HepG2 (cell line): ENCODE measurements at regions not wholly inside any gene's neighbourhood (a gene's known extent, or its start where the extent isn't known, plus 50 kb on each side); places are given as distances from the start of the nearest gene placed in this dataset.

ENCODE experiments used
- ADNP ChIP-seq: sonication (generic); formaldehyde crosslinking; IDR thresholded peaks from 2 replicates; pipeline ENCODE4 v1.4.0; 2020; ENCODE audit warnings: missing genetic modification reagents
- ARID2 ChIP-seq: sonication (generic); formaldehyde crosslinking; IDR thresholded peaks from 2 replicates; pipeline ENCODE4 v1.8.1; 2022; ENCODE audit warnings: mild to moderate bottlenecking, missing genetic modification reagents, borderline replicate concordance
- ATM ChIP-seq: fragments of 450-650 bp; IDR thresholded peaks from 2 replicates; pipeline ENCODE4 v1.7.1; 2017; ENCODE audit warnings: mild to moderate bottlenecking, borderline replicate concordance
- ELF1 ChIP-seq: sonication (generic); formaldehyde crosslinking; IDR thresholded peaks from 2 replicates; pipeline ENCODE4 v1.4.0; 2020; ENCODE audit warnings: missing genetic modification reagents
- HMGA1 ChIP-seq: sonication (generic); formaldehyde crosslinking; conservative IDR thresholded peaks from 2 replicates; pipeline ENCODE4 v1.4.0; 2020; ENCODE audit warnings: missing genetic modification reagents
- ZNF121 ChIP-seq: sonication (generic); formaldehyde crosslinking; IDR thresholded peaks from 2 replicates; pipeline ENCODE4 v1.5.0; 2020; ENCODE audit warnings: mild to moderate bottlenecking, missing genetic modification reagents
- ZNF235 ChIP-seq: sonication (generic); formaldehyde crosslinking; IDR thresholded peaks from 2 replicates; pipeline ENCODE4 v1.8.1; 2023; ENCODE audit warnings: mild to moderate bottlenecking, missing genetic modification reagents, borderline replicate concordance
- ZNF343 ChIP-seq: sonication (generic); formaldehyde crosslinking; IDR thresholded peaks from 2 replicates; pipeline ENCODE4 v1.4.0; 2020; ENCODE audit warnings: mild to moderate bottlenecking, missing genetic modification reagents
- ZNF354B ChIP-seq: sonication (generic); formaldehyde crosslinking; IDR thresholded peaks from 2 replicates; pipeline ENCODE4 v1.8.0; 2022; ENCODE audit warnings: mild to moderate bottlenecking, missing genetic modification reagents
- TF ChIP-seq, protein P1 (sequence below): IDR thresholded peaks from 2 replicates; pipeline ENCODE4 v1.6.1; 2016; ENCODE audit warnings: low read depth, missing genetic modification reagents, missing compliant biosample characterization
- TF ChIP-seq, protein P2 (sequence below): sonication (generic); formaldehyde crosslinking; IDR thresholded peaks from 2 replicates; pipeline ENCODE4 v1.5.0; 2020; ENCODE audit warnings: missing genetic modification reagents, mild to moderate bottlenecking, borderline replicate concordance
- TF ChIP-seq, protein P3 (sequence below): sonication (generic); formaldehyde crosslinking; IDR thresholded peaks from 2 replicates; pipeline ENCODE4 v1.5.1; 2020; ENCODE audit warnings: mild to moderate bottlenecking, missing genetic modification reagents, moderate library complexity
- TF ChIP-seq, protein P4 (sequence below), 2 experiments: sonication (generic) in 1 of 2; formaldehyde crosslinking in 1 of 2; IDR thresholded peaks; 2 replicates each; pipeline versions ENCODE4 v1.4.0 to v1.6.1; 2018 to 2020; ENCODE audit warnings: missing genetic modification reagents in 2 of 2, borderline replicate concordance in 1 of 2, low read depth in 1 of 2, mild to moderate bottlenecking in 1 of 2, missing biosample characterization in 1 of 2
- TF ChIP-seq, protein P5 (sequence below): sonication (generic); formaldehyde crosslinking; IDR thresholded peaks from 2 replicates; pipeline ENCODE4 v1.5.0; 2020; ENCODE audit warnings: missing genetic modification reagents

DNA sequence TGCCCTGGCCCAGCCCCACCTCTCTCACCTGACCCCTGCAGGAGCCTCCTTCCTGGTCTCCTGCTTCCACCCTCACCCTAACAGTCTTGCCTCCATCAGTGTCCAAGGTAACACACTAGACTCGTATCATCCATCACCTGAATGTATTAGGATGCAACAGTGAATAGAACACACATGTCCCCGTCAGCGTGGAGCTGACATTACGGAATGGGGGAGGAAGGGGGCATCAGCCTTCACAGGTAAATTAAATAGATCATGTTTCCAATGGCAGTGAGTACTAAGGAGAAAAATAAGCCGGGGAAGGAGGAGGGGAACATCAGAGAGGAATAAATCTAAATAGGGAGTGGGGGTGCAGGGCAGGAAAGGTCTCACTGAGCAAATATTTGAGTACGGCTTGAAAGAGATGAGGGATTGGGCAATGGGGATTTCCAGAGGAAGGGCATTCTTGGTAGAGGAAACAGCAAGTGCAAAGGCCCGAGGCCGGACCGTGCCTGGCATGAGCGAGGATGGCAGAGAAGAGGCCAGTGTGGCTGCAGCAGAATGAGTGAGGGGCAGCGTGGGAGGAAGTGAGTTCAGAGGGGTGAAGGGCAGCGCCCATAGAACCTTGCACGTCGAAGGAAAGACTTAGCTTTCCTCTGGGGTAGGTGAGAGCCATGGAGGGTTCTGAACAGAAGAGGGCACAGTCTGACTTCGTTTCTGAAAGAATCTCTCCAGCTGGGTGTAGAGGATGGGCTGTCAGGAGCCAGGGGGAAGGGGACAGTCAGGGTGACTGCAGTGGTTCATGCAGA is 110.1 kb upstream of the PTPN1 start (continued):
- TF ChIP-seq ATM (no peak), ARID2 (no peak), ZNF343 (CRISPR knock-in tag) (peak; percentile 75; the same call in 1 of the 2 replicates), ADNP (CRISPR knock-in tag) (peak; percentile 12; the same call in 1 of the 2 replicates), ELF1 (peak; percentile 58), ZNF121 (CRISPR knock-in tag) (peak; percentile 77), HMGA1 (CRISPR knock-in tag) (0 out of 2 replicates have a peak, but pooled peaks have one; percentile 77), ZNF235 (CRISPR knock-in tag) (peak; percentile 66; the same call in 1 of the 2 replicates), ZNF354B (no peak)
- TF ChIP-seq, protein P1, sequence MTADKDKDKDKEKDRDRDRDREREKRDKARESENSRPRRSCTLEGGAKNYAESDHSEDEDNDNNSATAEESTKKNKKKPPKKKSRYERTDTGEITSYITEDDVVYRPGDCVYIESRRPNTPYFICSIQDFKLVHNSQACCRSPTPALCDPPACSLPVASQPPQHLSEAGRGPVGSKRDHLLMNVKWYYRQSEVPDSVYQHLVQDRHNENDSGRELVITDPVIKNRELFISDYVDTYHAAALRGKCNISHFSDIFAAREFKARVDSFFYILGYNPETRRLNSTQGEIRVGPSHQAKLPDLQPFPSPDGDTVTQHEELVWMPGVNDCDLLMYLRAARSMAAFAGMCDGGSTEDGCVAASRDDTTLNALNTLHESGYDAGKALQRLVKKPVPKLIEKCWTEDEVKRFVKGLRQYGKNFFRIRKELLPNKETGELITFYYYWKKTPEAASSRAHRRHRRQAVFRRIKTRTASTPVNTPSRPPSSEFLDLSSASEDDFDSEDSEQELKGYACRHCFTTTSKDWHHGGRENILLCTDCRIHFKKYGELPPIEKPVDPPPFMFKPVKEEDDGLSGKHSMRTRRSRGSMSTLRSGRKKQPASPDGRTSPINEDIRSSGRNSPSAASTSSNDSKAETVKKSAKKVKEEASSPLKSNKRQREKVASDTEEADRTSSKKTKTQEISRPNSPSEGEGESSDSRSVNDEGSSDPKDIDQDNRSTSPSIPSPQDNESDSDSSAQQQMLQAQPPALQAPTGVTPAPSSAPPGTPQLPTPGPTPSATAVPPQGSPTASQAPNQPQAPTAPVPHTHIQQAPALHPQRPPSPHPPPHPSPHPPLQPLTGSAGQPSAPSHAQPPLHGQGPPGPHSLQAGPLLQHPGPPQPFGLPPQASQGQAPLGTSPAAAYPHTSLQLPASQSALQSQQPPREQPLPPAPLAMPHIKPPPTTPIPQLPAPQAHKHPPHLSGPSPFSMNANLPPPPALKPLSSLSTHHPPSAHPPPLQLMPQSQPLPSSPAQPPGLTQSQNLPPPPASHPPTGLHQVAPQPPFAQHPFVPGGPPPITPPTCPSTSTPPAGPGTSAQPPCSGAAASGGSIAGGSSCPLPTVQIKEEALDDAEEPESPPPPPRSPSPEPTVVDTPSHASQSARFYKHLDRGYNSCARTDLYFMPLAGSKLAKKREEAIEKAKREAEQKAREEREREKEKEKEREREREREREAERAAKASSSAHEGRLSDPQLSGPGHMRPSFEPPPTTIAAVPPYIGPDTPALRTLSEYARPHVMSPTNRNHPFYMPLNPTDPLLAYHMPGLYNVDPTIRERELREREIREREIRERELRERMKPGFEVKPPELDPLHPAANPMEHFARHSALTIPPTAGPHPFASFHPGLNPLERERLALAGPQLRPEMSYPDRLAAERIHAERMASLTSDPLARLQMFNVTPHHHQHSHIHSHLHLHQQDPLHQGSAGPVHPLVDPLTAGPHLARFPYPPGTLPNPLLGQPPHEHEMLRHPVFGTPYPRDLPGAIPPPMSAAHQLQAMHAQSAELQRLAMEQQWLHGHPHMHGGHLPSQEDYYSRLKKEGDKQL (CRISPR knock-in tag), result peak; percentile 98
- TF ChIP-seq, protein P2, sequence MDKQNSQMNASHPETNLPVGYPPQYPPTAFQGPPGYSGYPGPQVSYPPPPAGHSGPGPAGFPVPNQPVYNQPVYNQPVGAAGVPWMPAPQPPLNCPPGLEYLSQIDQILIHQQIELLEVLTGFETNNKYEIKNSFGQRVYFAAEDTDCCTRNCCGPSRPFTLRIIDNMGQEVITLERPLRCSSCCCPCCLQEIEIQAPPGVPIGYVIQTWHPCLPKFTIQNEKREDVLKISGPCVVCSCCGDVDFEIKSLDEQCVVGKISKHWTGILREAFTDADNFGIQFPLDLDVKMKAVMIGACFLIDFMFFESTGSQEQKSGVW (CRISPR knock-in tag), result no peak; the same call in 1 of the 2 replicates
- TF ChIP-seq, protein P3, sequence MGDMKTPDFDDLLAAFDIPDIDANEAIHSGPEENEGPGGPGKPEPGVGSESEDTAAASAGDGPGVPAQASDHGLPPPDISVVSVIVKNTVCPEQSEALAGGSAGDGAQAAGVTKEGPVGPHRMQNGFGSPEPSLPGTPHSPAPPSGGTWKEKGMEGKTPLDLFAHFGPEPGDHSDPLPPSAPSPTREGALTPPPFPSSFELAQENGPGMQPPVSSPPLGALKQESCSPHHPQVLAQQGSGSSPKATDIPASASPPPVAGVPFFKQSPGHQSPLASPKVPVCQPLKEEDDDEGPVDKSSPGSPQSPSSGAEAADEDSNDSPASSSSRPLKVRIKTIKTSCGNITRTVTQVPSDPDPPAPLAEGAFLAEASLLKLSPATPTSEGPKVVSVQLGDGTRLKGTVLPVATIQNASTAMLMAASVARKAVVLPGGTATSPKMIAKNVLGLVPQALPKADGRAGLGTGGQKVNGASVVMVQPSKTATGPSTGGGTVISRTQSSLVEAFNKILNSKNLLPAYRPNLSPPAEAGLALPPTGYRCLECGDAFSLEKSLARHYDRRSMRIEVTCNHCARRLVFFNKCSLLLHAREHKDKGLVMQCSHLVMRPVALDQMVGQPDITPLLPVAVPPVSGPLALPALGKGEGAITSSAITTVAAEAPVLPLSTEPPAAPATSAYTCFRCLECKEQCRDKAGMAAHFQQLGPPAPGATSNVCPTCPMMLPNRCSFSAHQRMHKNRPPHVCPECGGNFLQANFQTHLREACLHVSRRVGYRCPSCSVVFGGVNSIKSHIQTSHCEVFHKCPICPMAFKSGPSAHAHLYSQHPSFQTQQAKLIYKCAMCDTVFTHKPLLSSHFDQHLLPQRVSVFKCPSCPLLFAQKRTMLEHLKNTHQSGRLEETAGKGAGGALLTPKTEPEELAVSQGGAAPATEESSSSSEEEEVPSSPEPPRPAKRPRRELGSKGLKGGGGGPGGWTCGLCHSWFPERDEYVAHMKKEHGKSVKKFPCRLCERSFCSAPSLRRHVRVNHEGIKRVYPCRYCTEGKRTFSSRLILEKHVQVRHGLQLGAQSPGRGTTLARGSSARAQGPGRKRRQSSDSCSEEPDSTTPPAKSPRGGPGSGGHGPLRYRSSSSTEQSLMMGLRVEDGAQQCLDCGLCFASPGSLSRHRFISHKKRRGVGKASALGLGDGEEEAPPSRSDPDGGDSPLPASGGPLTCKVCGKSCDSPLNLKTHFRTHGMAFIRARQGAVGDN (CRISPR knock-in tag), result peak; percentile 96
- TF ChIP-seq, protein P4, sequence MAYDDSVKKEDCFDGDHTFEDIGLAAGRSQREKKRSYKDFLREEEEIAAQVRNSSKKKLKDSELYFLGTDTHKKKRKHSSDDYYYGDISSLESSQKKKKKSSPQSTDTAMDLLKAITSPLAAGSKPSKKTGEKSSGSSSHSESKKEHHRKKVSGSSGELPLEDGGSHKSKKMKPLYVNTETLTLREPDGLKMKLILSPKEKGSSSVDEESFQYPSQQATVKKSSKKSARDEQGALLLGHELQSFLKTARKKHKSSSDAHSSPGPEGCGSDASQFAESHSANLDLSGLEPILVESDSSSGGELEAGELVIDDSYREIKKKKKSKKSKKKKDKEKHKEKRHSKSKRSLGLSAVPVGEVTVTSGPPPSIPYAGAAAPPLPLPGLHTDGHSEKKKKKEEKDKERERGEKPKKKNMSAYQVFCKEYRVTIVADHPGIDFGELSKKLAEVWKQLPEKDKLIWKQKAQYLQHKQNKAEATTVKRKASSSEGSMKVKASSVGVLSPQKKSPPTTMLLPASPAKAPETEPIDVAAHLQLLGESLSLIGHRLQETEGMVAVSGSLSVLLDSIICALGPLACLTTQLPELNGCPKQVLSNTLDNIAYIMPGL (CRISPR knock-in tag; IDR thresholded peaks at IDR 0.05; ENCODE audit: borderline replicate concordance in 1 of 2, low read depth in 1 of 2), result peak in 1 of 2 experiments; percentile 7; a peak in 2 of 4 replicates
- TF ChIP-seq, protein P5, sequence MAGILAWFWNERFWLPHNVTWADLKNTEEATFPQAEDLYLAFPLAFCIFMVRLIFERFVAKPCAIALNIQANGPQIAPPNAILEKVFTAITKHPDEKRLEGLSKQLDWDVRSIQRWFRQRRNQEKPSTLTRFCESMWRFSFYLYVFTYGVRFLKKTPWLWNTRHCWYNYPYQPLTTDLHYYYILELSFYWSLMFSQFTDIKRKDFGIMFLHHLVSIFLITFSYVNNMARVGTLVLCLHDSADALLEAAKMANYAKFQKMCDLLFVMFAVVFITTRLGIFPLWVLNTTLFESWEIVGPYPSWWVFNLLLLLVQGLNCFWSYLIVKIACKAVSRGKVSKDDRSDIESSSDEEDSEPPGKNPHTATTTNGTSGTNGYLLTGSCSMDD (CRISPR knock-in tag), result no peak
